IPS-18c (cell line): ENCODE measurements at regions not wholly inside any gene's neighbourhood (a gene's known extent, or its start where the extent isn't known, plus 50 kb on each side); places are given as distances from the start of the nearest gene placed in this dataset.

Experiments
- H3K4me3 ChIP-seq: 2 replicates; pipeline ENCODE4 v1.7.0; 2013; ENCODE audit warnings: low read depth, mild to moderate bottlenecking, low read length, moderate library complexity; ENCODE audit not compliant: insufficient read depth
- H3K9me3 ChIP-seq: one replicate; pipeline ENCODE4 v1.6.1; 2013; ENCODE audit warnings: mild to moderate bottlenecking, low read length, moderate library complexity; ENCODE audit not compliant: control insufficient read depth, insufficient read depth

- Histone ChIP-seq H3K4me3 (no peak overlapping the region), H3K9me3 (peaks cover 3% of the 10 kb centered on the region)
These were observed 141.5 kb downstream of the ANKRD60 start for GRCh38 chr20:58086763-58087561.

- Histone ChIP-seq H3K4me3 (no peak overlapping the region), H3K9me3 (no peaks in the 10 kb centered on the region)
These were observed 143.5 kb downstream of the ANKRD60 start for GRCh38 chr20:58084966-58085365.

GRCh38 chr20:58084566-58084965, 143.9 kb downstream of the ANKRD60 start:
- Histone ChIP-seq H3K4me3 (no peak overlapping the region), H3K9me3 (peaks cover 2% of the 10 kb centered on the region)

- H3K9me3 ChIP-seq = peaks cover 4% of the 10 kb centered on the region
- no peak overlapping the region for H3K4me3 ChIP-seq
These were observed 146.6 kb downstream of the ANKRD60 start for GRCh38 chr20:58081846-58082245.

GRCh38 chr20:58078741-58079522, 149.5 kb downstream of the ANKRD60 start:
- peaks cover 4% of the 10 kb centered on the region for H3K9me3 ChIP-seq
- H3K4me3 ChIP-seq = no peak overlapping the region

GRCh38 chr20:58077282-58077681, 151.2 kb downstream of the ANKRD60 start:
- Histone ChIP-seq H3K9me3 (peaks cover 4% of the 10 kb centered on the region), H3K4me3 (no peak overlapping the region)

- Histone ChIP-seq H3K9me3 (peaks cover 4% of the 10 kb centered on the region), H3K4me3 (no peak overlapping the region)
These were observed 152.0 kb downstream of the ANKRD60 start for GRCh38 chr20:58076405-58076804.

GRCh38 chr20:58075586-58076345, 152.7 kb downstream of the ANKRD60 start:
- peaks cover 4% of the 10 kb centered on the region for H3K9me3 ChIP-seq
- no peak overlapping the region for H3K4me3 ChIP-seq

- Histone ChIP-seq H3K9me3 (peaks cover 2% of the 10 kb centered on the region), H3K4me3 (no peak overlapping the region)
These were observed 154.3 kb downstream of the ANKRD60 start for GRCh38 chr20:58073945-58074856.

GRCh38 chr20:58072695-58073671, 155.5 kb downstream of the ANKRD60 start:
- H3K4me3 ChIP-seq = no peak overlapping the region

GRCh38 chr20:58071991-58072390, 156.5 kb downstream of the ANKRD60 start:
- Histone ChIP-seq H3K4me3 (no peak overlapping the region), H3K9me3 (no peaks in the 10 kb centered on the region)

More at GRCh38 chr20:58072695-58073671, 155.5 kb downstream of the ANKRD60 start:
- H3K9me3 ChIP-seq = peaks cover 2% of the 10 kb centered on the region

GRCh38 chr20:58071298-58071697, 157.2 kb downstream of the ANKRD60 start:
- no peaks in the 10 kb centered on the region for H3K9me3 ChIP-seq
- H3K4me3 ChIP-seq = no peak overlapping the region

GRCh38 chr20:58070664-58071196, 157.7 kb downstream of the ANKRD60 start:
- H3K4me3 ChIP-seq = no peak overlapping the region
- no peaks in the 10 kb centered on the region for H3K9me3 ChIP-seq

GRCh38 chr20:58069796-58070663, 158.4 kb downstream of the ANKRD60 start:
- no peak overlapping the region for H3K4me3 ChIP-seq

GRCh38 chr20:58069207-58069606, 159.2 kb downstream of the ANKRD60 start:
- no peaks in the 10 kb centered on the region for H3K9me3 ChIP-seq
- no peak overlapping the region for H3K4me3 ChIP-seq

More at GRCh38 chr20:58069796-58070663, 158.4 kb downstream of the ANKRD60 start:
- no peaks in the 10 kb centered on the region for H3K9me3 ChIP-seq
